ENCODE measurements at regions not wholly inside any gene's neighbourhood (a gene's known extent, or its start where the extent isn't known, plus 50 kb on each side); places are given as distances from the start of the nearest gene placed in this dataset.

DNA sequence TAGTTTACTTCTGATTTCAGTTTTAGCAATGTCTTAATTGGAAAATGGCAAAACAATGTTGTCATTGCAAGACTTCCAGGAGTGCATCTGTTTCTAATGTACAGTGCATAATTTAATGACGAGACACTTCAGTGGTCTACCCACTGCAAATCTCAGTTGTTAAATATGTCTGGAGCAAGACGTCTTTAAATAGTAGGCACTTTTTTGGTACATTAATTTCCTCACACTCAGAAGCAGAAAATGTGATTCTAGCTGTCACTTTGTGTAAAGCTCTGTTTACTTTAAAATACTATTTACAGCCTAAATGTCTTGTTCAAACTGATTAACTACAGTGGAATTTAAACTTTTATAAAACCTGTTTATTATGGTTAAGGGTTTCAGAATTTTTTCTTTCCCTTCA, 815.5 kb downstream of the TLE1 start:
- Histone ChIP-seq H3K4ac (ENCODE audit: low read depth, low read length) (no peak overlapping the region), H3K4me2 (ENCODE audit: insufficient read depth, insufficient read length, low read length) (no peak overlapping the region), H4K20me1 (ENCODE audit: control insufficient read depth, insufficient read depth, insufficient read length) (no peaks in the 10 kb centered on the region), H4K91ac (ENCODE audit: insufficient read length, low read depth, low read length) (no peak overlapping the region), H3K23me2 (ENCODE audit: insufficient read length, low read depth, low read length, poor library complexity, severe bottlenecking) (no peaks in the 10 kb centered on the region), H3K14ac (ENCODE audit: insufficient read depth, low read length) (no peak overlapping the region), H2BK20ac (ENCODE audit: low read depth, low read length, poor library complexity, severe bottlenecking) (no peak overlapping the region), H3K18ac (ENCODE audit: insufficient read length, low read depth, low read length) (no peak overlapping the region), H4K5ac (ENCODE audit: insufficient read length, low read depth, low read length) (no peak overlapping the region), H3K4me1 (ENCODE audit: insufficient read depth, low read length) (no peaks in the 10 kb centered on the region), H2BK12ac (ENCODE audit: insufficient read length, low read depth, low read length) (no peak overlapping the region), H3T11ph (ENCODE audit: low read length) (no peak overlapping the region), H2BK5ac (ENCODE audit: insufficient read length, low read length) (no peak overlapping the region), H2AFZ (ENCODE audit: low read length) (no peak overlapping the region), H3K79me2 (ENCODE audit: insufficient read depth, low read length) (no peaks in the 10 kb centered on the region), H2BK15ac (ENCODE audit: low read depth, low read length) (no peak overlapping the region), H3K9ac (ENCODE audit: extremely low read depth, insufficient read length, low read length) (no peak overlapping the region), H3K23ac (ENCODE audit: insufficient read length, low read depth, low read length) (no peak overlapping the region), H3K27ac (ENCODE audit: insufficient read length, low read depth, low read length) (no peak overlapping the region), H2BK120ac (ENCODE audit: low read depth, low read length, poor library complexity, severe bottlenecking) (no peak overlapping the region), H3K79me1 (ENCODE audit: insufficient read depth, low read depth, low read length, poor library complexity, severe bottlenecking) (no peaks in the 10 kb centered on the region), H4K8ac (replicated peaks; ENCODE audit: insufficient read length, low read depth, low read length) (no peak overlapping the region), H3K27me3 (ENCODE audit: insufficient read depth, low read length) (no peaks in the 10 kb centered on the region), H3K56ac (ENCODE audit: insufficient read length, low read depth, low read length) (no peak overlapping the region), H2AK5ac (ENCODE audit: insufficient read length, low read length) (no peak overlapping the region), H3K9me3 (ENCODE audit: control insufficient read depth, low read depth, low read length) (no peaks in the 10 kb centered on the region)
- H3K27ac Mint-ChIP-seq, result no peak overlapping the region
- H3K4me3 Mint-ChIP-seq, result no peak overlapping the region
- no peaks in the 10 kb centered on the region for H3K27me3 Mint-ChIP-seq (ENCODE audit: low read depth)
- H3K36me3 Mint-ChIP-seq (ENCODE audit: insufficient read depth in 1 of 3, low read depth in 3 of 3), result no peaks in the 10 kb centered on the region; a peak in 1 of 7 replicates
- no peak for DNase-seq
- no CpG with 5 or more reads among the region's 2 CpGs for WGBS (ENCODE audit: extremely low coverage, insufficient read length, low lambda C conversion rate)
- TF ChIP-seq, protein P1, sequence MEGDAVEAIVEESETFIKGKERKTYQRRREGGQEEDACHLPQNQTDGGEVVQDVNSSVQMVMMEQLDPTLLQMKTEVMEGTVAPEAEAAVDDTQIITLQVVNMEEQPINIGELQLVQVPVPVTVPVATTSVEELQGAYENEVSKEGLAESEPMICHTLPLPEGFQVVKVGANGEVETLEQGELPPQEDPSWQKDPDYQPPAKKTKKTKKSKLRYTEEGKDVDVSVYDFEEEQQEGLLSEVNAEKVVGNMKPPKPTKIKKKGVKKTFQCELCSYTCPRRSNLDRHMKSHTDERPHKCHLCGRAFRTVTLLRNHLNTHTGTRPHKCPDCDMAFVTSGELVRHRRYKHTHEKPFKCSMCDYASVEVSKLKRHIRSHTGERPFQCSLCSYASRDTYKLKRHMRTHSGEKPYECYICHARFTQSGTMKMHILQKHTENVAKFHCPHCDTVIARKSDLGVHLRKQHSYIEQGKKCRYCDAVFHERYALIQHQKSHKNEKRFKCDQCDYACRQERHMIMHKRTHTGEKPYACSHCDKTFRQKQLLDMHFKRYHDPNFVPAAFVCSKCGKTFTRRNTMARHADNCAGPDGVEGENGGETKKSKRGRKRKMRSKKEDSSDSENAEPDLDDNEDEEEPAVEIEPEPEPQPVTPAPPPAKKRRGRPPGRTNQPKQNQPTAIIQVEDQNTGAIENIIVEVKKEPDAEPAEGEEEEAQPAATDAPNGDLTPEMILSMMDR (conservative IDR thresholded peaks at IDR 0.05), result no peak
- H3K9me3 Mint-ChIP-seq, result no peaks in the 10 kb centered on the region
- no peaks in the 10 kb centered on the region for H3K4me1 Mint-ChIP-seq

Measured in H9 (cell line).